K562 (cell line): ENCODE measurements at regions not wholly inside any gene's neighbourhood (a gene's known extent, or its start where the extent isn't known, plus 50 kb on each side); places are given as distances from the start of the nearest gene placed in this dataset.

Source experiments
- ATAC-seq: fragments of 200-7000 bp; cut with Tn5 transposase; 3 replicates; pipeline ENCODE4 v1.9.1; 2020; ENCODE audit warnings: moderate library complexity
- BruUV-seq: library from RNA; stranded (reverse); fragments of 400-500 nt; replicated peaks from 2 replicates; lab custom pipeline; 2021; lab: Mats Ljungman, UMichigan
- CTCF ChIA-PET: fragments of 300-600 bp; formaldehyde crosslinking; extraction: SDS; loops from one replicate; lab custom pipeline; 2021; ENCODE audit warnings: low intra/inter-chr PET ratio; lab: Yijun Ruan, JAX
- POLR2A ChIA-PET: fragments of 300-600, 350-650 bp; sonication (Branson Sonifier 250); formaldehyde crosslinking; extraction: SDS; loops from one replicate; lab custom pipeline; 2021; ENCODE audit warnings: antibody characterized with exemption, inconsistent platforms; lab: Yijun Ruan, JAX
- DNase-seq, 4 experiments: peaks; one replicate each; pipeline versions ENCODE4 v3.0.0 to v3.0.0-alpha.2; 2011 to 2018; ENCODE audit warnings: low spot score in 3 of 4, mixed read lengths in 3 of 4; ENCODE audit errors: extremely low read depth in 1 of 4
- FAIRE-seq: peaks from 2 replicates; lab custom pipeline; 2011; peaks lifted over from hg19 to GRCh38; lab: Jason Lieb, UNC
- H2AFZ ChIP-seq: 2 replicates; pipeline ENCODE4 v1.6.0; 2011; ENCODE audit warnings: low read depth, low read length, control low read depth, inconsistent platforms
- H3K27ac ChIP-seq: fragments of 200-600 bp; 3 replicates; pipeline ENCODE4 v1.8.0; 2011; ENCODE audit warnings: low read depth, mild to moderate bottlenecking, control low read depth, inconsistent platforms, low read length, moderate library complexity, mixed read lengths; ENCODE audit errors: extremely low read depth
- H3K27me3 ChIP-seq, 2 experiments: fragments of 300-600 bp in 1 of 2; 2 replicates in 1 of 2; 3 replicates in 1 of 2; pipeline versions ENCODE4 v1.6.0 to v1.8.0; 2011; ENCODE audit warnings: inconsistent platforms in 2 of 2, low read length in 2 of 2, mild to moderate bottlenecking in 1 of 2, mixed read lengths in 1 of 2, moderate library complexity in 1 of 2; ENCODE audit not compliant: control insufficient read depth in 2 of 2, insufficient read depth in 2 of 2
- H3K36me3 ChIP-seq: fragments of 300-600 bp; 3 replicates; pipeline ENCODE4 v1.8.0; 2011; ENCODE audit warnings: mild to moderate bottlenecking, low read length, inconsistent platforms; ENCODE audit not compliant: control insufficient read depth, insufficient read depth
- H3K4me1 ChIP-seq, 2 experiments: fragments of 200-600 bp in 1 of 2; replicated peaks in 1 of 2; 2 replicates in 1 of 2; 3 replicates in 1 of 2; pipeline versions ENCODE4 v1.5.1 to v1.8.0; 2011; ENCODE audit warnings: inconsistent platforms in 2 of 2, low read length in 2 of 2, mild to moderate bottlenecking in 1 of 2, mixed read lengths in 1 of 2, moderate library complexity in 1 of 2; ENCODE audit not compliant: control insufficient read depth in 2 of 2, insufficient read depth in 2 of 2
- H3K4me2 ChIP-seq: 2 replicates; pipeline ENCODE4 v1.6.1; 2011; ENCODE audit warnings: low read length, control low read depth, inconsistent platforms, mixed read lengths; ENCODE audit not compliant: insufficient read depth
- H3K4me3 ChIP-seq: fragments of 200-600 bp; sonication (generic), shearing (Covaris generic); 2 replicates; pipeline ENCODE4 v1.5.1; 2016; ENCODE audit warnings: control low read depth, inconsistent platforms
- H3K79me2 ChIP-seq: fragments of 200-600 bp; 3 replicates; pipeline ENCODE4 v1.8.0; 2011; ENCODE audit warnings: low read length, inconsistent platforms; ENCODE audit not compliant: control insufficient read depth, insufficient read depth
- H3K9ac ChIP-seq, 2 experiments: 2 replicates each; pipeline versions ENCODE4 v1.6.0 to v1.6.1; 2011; ENCODE audit warnings: low read depth in 2 of 2, low read length in 2 of 2, control low read depth in 1 of 2, inconsistent platforms in 1 of 2, mild to moderate bottlenecking in 1 of 2, mixed read lengths in 1 of 2; ENCODE audit not compliant: insufficient read depth in 1 of 2
- H3K9me1 ChIP-seq: one replicate; pipeline ENCODE4 v1.6.0; 2011; ENCODE audit warnings: inconsistent platforms, mild to moderate bottlenecking, low read length, moderate library complexity; ENCODE audit not compliant: control insufficient read depth, insufficient read depth
- H3K9me3 ChIP-seq: replicated peaks from 2 replicates; pipeline ENCODE4 v1.5.1; 2011; ENCODE audit warnings: low read depth, low read length, inconsistent platforms; ENCODE audit not compliant: control insufficient read depth, insufficient read depth
- H4K20me1 ChIP-seq: replicated peaks from 2 replicates; pipeline ENCODE4 v1.6.1; 2011; ENCODE audit warnings: low read length, inconsistent platforms, mixed read lengths; ENCODE audit not compliant: control insufficient read depth, insufficient read depth
- BCL6 ChIP-seq: fragments of 250-450 bp; sonication (Bioruptor Pico); IDR thresholded peaks from 2 replicates; pipeline ENCODE4 v1.4.0; 2020
- CBX3 ChIP-seq, 2 experiments: IDR thresholded peaks; 1 replicate in 1 of 2; 2 replicates in 1 of 2; pipeline ENCODE4 v1.6.1; 2012; ENCODE audit warnings: inconsistent platforms in 2 of 2, low read length in 2 of 2, borderline replicate concordance in 1 of 2, control low read depth in 1 of 2
- CREM ChIP-seq: IDR thresholded peaks from 2 replicates; pipeline ENCODE4 v1.6.1; 2014; ENCODE audit warnings: antibody characterized with exemption, low read depth
- MITF ChIP-seq: IDR thresholded peaks from 2 replicates; pipeline ENCODE4 v1.6.1; 2014; ENCODE audit warnings: antibody characterized with exemption
- MNT ChIP-seq, 2 experiments: fragments of 450-650 bp; conservative IDR thresholded peaks; 2 replicates each; pipeline ENCODE4 v1.6.1; 2017; ENCODE audit warnings: mild to moderate bottlenecking in 2 of 2, moderate library complexity in 2 of 2
- PHTF2 ChIP-seq: fragments of 250-450 bp; sonication (Bioruptor Pico); IDR thresholded peaks from 2 replicates; pipeline ENCODE4 v1.5.0; 2021; ENCODE audit warnings: mild to moderate bottlenecking
- RBM34 ChIP-seq: fragments of 200-400 bp; formaldehyde crosslinking; IDR thresholded peaks from 2 replicates; pipeline ENCODE4 v1.6.1; 2018; ENCODE audit warnings: low read length, borderline replicate concordance; ENCODE audit not compliant: insufficient read depth
- TCFL5 ChIP-seq: fragments of 250-450 bp; sonication (Bioruptor Pico); conservative IDR thresholded peaks from 2 replicates; pipeline ENCODE4 v1.6.1; 2021; ENCODE audit warnings: mild to moderate bottlenecking, moderate library complexity, matching md5 sums
- TEAD1 ChIP-seq, 2 experiments: fragments of 450-650 bp in 1 of 2; sonication (generic) in 1 of 2; formaldehyde crosslinking; IDR thresholded peaks; 2 replicates each; pipeline versions ENCODE4 v1.4.0 to v1.8.0; 2020 to 2022; ENCODE audit warnings: mild to moderate bottlenecking in 2 of 2, missing genetic modification reagents in 1 of 2
- ZNF263 ChIP-seq: sonication (generic); formaldehyde crosslinking; IDR thresholded peaks from 2 replicates; pipeline ENCODE4 v1.8.0; 2022; ENCODE audit warnings: mild to moderate bottlenecking, missing genetic modification reagents, borderline replicate concordance
- WGBS: fragments of 100-300 bp; shearing (Covaris generic); methylation state at CpG from one replicate; pipeline ENCODE4 v1.1.6; 2016; ENCODE audit warnings: low coverage, mixed read lengths; ENCODE audit not compliant: insufficient coverage; ENCODE audit errors: missing lambda C conversion rate; 5-methylcytosine and 5-hydroxymethylcytosine counted together
- in situ Hi-C: fragments of 300-500 bp; cut with MboI; formaldehyde crosslinking; loops from 4 replicates; pipeline ENCODE4 v1.15.0; 2018; ENCODE audit warnings: inconsistent platforms, mixed read lengths
- intact Hi-C: fragments of 100-400 bp; cut with micrococcal nuclease; formaldehyde crosslinking; loops from 2 replicates; pipeline ENCODE4 v1.14.2; 2022
- TF ChIP-seq, protein P1 (sequence below): fragments of 450-650 bp; IDR thresholded peaks from 2 replicates; pipeline ENCODE4 v1.6.1; 2017; ENCODE audit warnings: mild to moderate bottlenecking, moderate library complexity
- TF ChIP-seq, protein P2 (sequence below): IDR thresholded peaks from 2 replicates; pipeline ENCODE4 v1.6.1; 2011; ENCODE audit not compliant: insufficient read length; ENCODE audit errors: extremely low read depth
- TF ChIP-seq, protein P3 (sequence below): fragments of 250-450 bp; sonication (Bioruptor Pico); IDR thresholded peaks from 2 replicates; pipeline ENCODE4 v1.6.1; 2021; ENCODE audit warnings: mild to moderate bottlenecking

- TF ChIP-seq, protein P1, sequence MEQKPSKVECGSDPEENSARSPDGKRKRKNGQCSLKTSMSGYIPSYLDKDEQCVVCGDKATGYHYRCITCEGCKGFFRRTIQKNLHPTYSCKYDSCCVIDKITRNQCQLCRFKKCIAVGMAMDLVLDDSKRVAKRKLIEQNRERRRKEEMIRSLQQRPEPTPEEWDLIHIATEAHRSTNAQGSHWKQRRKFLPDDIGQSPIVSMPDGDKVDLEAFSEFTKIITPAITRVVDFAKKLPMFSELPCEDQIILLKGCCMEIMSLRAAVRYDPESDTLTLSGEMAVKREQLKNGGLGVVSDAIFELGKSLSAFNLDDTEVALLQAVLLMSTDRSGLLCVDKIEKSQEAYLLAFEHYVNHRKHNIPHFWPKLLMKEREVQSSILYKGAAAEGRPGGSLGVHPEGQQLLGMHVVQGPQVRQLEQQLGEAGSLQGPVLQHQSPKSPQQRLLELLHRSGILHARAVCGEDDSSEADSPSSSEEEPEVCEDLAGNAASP = no peak
- TF ChIP-seq, protein P2, sequence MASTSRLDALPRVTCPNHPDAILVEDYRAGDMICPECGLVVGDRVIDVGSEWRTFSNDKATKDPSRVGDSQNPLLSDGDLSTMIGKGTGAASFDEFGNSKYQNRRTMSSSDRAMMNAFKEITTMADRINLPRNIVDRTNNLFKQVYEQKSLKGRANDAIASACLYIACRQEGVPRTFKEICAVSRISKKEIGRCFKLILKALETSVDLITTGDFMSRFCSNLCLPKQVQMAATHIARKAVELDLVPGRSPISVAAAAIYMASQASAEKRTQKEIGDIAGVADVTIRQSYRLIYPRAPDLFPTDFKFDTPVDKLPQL = no peak
- TF ChIP-seq PHTF2 (CRISPR knock-in tag) (no peak), RBM34 (no peak), TEAD1 (CRISPR knock-in tag; IDR thresholded peaks at IDR 0.05) (no peak), CBX3 (IDR thresholded peaks at IDR 0.05; ENCODE audit: borderline replicate concordance in 1 of 2, low read length in 2 of 2) (no peak), MITF (no peak), CREM (no peak), ZNF263 (no peak), MNT (conservative IDR thresholded peaks at IDR 0.05) (no peak), BCL6 (no peak), TCFL5 (CRISPR knock-in tag) (no peak)
- TF ChIP-seq, protein P3, sequence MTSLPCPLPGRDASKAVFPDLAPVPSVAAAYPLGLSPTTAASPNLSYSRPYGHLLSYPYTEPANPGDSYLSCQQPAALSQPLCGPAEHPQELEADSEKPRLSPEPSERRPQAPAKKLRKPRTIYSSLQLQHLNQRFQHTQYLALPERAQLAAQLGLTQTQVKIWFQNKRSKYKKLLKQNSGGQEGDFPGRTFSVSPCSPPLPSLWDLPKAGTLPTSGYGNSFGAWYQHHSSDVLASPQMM (CRISPR knock-in tag) = no peak
- TF ChIP-seq, all 486 proteins: peak for 0
- ChIA-PET CTCF (no interaction called here), POLR2A (interaction anchor here (1.2 kb wide), 1 partner anchor 15 kb away, joined by 4 read pairs; no protein-coding TSS in a partner anchor)
These were observed 75.0 kb downstream of the TMEM237 start for GRCh38 chr2:201568217-201568820.

More at GRCh38 chr2:201568217-201568820, 75.0 kb downstream of the TMEM237 start:
- DNase-seq (no peak), ATAC-seq (no peak), FAIRE-seq (no peak)
- Histone ChIP-seq H3K9ac (no peak overlapping the region), H3K36me3 (no peaks in the 10 kb centered on the region), H3K27me3 (no peaks in the 10 kb centered on the region), H3K9me3 (no peaks in the 10 kb centered on the region), H2AFZ (no peak overlapping the region), H3K27ac (no peak overlapping the region), H3K79me2 (no peaks in the 10 kb centered on the region), H3K4me2 (no peak overlapping the region), H3K4me3 (no peak overlapping the region), H3K4me1 (no peaks in the 10 kb centered on the region), H3K9me1 (no peaks in the 10 kb centered on the region), H4K20me1 (no peaks in the 10 kb centered on the region)
- in situ Hi-C loops = no loop called here
- intact Hi-C loops = no loop called here
- 12% methylated on average over 3 of the region's 3 CpGs for WGBS
- BruUV-seq = no TSS peak
